Adrenal gland (tissue), 9 donors: ENCODE measurements at regions not wholly inside any gene's neighbourhood (a gene's known extent, or its start where the extent isn't known, plus 50 kb on each side); places are given as distances from the start of the nearest gene placed in this dataset.

Experiments
- DNase-seq, 7 donors: peaks; one replicate each; pipeline ENCODE4 v3.0.0-alpha.2; 2019 to 2020
- H3K27ac ChIP-seq, 5 donors: fragments of 200-600 bp; sonication (generic) in 4 of 5; 1 replicate in 3 of 5; 2 replicates in 2 of 5; pipeline versions ENCODE4 v1.5.1 to v1.8.0; 2016 to 2020; ENCODE audit warnings: mild to moderate bottlenecking in 1 of 5
- H3K27me3 ChIP-seq: fragments of 200-600 bp; 2 replicates; pipeline ENCODE4 v1.8.0; 2021
- H3K36me3 ChIP-seq, 2 donors: fragments of 200-600 bp; replicated peaks in 1 of 2; 1 replicate in 1 of 2; 2 replicates in 1 of 2; pipeline versions ENCODE4 v1.5.1 to v1.8.0; 2018 to 2022
- H3K4me1 ChIP-seq, 2 donors: fragments of 200-600 bp; replicated peaks in 1 of 2; 1 replicate in 1 of 2; 2 replicates in 1 of 2; pipeline versions ENCODE4 v1.5.1 to v1.8.0; 2018 to 2021
- H3K4me3 ChIP-seq, 4 donors: fragments of 200-600 bp; sonication (generic) in 3 of 4; one replicate each; pipeline ENCODE4 v1.5.1; 2016 to 2018
- H3K9me3 ChIP-seq, 3 donors: fragments of 200-600 bp; sonication (generic) in 1 of 3; replicated peaks in 1 of 3; 1 replicate in 2 of 3; 2 replicates in 1 of 3; pipeline versions ENCODE4 v1.5.1 to v1.8.0; 2016 to 2021
- POLR2A ChIP-seq, 2 donors: fragments of 450-650 bp; IDR thresholded peaks; one replicate each; pipeline ENCODE4 v1.6.1; 2017; ENCODE audit warnings: antibody characterized with exemption in 2 of 2, mild to moderate bottlenecking in 2 of 2, moderate library complexity in 1 of 2
- WGBS, 4 donors: extraction: QIAGEN DNeasy Blood & Tissue Kit in 2 of 4; methylation state at CpG; one replicate each; pipeline versions ENCODE4 v1.1.5 to v1.1.7; 2013 to 2017; 5-methylcytosine and 5-hydroxymethylcytosine counted together
- intact Hi-C, 2 donors: fragments of 100-400 bp; cut with DNase I; formaldehyde crosslinking; loops; one replicate each; pipeline versions ENCODE4 v1.14.1 to v1.15.0; 2022 to 2023
- TF ChIP-seq, protein P1 (sequence below), 6 experiments: fragments of 450-650 bp in 4 of 6; fragments of 200-600 bp in 2 of 6; sonication (generic) in 1 of 6; IDR thresholded peaks; 1 replicate in 5 of 6; 2 replicates in 1 of 6; pipeline versions ENCODE4 v1.5.1 to v1.8.0; 2016 to 2021; ENCODE audit warnings: antibody characterized with exemption in 6 of 6, mild to moderate bottlenecking in 2 of 6, moderate library complexity in 1 of 6
- donor health status: healthy with polysubstance abuse.
- donor health status: Bipolar disorder and iron deficiency.
- donor health status: DM: yes; HTN: yes; CAD: no.
- donor health status: DM: no; HTN: no; CAD: no.
- donor health status: DM: no; HTN: no; CAD: no.

DNA sequence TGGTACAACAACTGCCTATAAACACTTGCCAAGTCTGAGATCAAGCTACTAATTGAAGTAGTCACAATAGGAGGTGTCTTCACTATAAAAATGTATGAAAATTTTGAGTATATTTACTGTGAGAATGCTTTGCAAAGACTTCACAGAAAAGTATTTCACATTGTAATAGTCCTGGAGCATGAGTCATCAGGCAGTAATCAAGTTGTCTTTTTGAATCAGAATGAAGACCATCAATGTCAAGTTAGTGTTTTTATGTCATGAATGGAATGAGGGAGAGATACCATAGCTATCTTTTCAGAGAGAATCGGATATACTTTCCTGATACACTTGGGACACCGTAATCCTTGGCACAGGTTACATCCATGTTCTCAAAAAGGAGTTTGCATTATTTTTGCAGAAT lies 466.9 kb upstream of the ARRDC3 start:
- TF ChIP-seq, protein P1, sequence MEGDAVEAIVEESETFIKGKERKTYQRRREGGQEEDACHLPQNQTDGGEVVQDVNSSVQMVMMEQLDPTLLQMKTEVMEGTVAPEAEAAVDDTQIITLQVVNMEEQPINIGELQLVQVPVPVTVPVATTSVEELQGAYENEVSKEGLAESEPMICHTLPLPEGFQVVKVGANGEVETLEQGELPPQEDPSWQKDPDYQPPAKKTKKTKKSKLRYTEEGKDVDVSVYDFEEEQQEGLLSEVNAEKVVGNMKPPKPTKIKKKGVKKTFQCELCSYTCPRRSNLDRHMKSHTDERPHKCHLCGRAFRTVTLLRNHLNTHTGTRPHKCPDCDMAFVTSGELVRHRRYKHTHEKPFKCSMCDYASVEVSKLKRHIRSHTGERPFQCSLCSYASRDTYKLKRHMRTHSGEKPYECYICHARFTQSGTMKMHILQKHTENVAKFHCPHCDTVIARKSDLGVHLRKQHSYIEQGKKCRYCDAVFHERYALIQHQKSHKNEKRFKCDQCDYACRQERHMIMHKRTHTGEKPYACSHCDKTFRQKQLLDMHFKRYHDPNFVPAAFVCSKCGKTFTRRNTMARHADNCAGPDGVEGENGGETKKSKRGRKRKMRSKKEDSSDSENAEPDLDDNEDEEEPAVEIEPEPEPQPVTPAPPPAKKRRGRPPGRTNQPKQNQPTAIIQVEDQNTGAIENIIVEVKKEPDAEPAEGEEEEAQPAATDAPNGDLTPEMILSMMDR (IDR thresholded peaks at IDR 0.05) = no peak
- no peak overlapping the region for H3K27ac ChIP-seq
- H3K27me3 ChIP-seq = no peaks in the 10 kb centered on the region
- 63 to 84% (median 68%) methylated on average over 2 of the region's 2 CpGs for WGBS, 4 donors
- H3K36me3 ChIP-seq = no peaks in the 10 kb centered on the region
- no peaks in the 10 kb centered on the region for H3K9me3 ChIP-seq
- H3K4me3 ChIP-seq = no peak overlapping the region
- no peak for DNase-seq
- intact Hi-C loops = no loop called here
- no peaks in the 10 kb centered on the region for H3K4me1 ChIP-seq

GRCh38 chr5:91849069-91849468 lies 466.0 kb upstream of the ARRDC3 start:
- intact Hi-C loops = no loop called here
- Histone ChIP-seq H3K4me3 (no peak overlapping the region), H3K9me3 (no peaks in the 10 kb centered on the region), H3K27ac (no peak overlapping the region), H3K4me1 (no peaks in the 10 kb centered on the region), H3K36me3 (no peaks in the 10 kb centered on the region), H3K27me3 (no peaks in the 10 kb centered on the region)
- DNase-seq = no peak
- TF ChIP-seq POLR2A (IDR thresholded peaks at IDR 0.05) = no peak
- TF ChIP-seq, protein P1 (IDR thresholded peaks at IDR 0.05) = no peak
- 58 to 81% (median 72%) methylated on average over 3 of the region's 3 CpGs for WGBS, 4 donors

DNA sequence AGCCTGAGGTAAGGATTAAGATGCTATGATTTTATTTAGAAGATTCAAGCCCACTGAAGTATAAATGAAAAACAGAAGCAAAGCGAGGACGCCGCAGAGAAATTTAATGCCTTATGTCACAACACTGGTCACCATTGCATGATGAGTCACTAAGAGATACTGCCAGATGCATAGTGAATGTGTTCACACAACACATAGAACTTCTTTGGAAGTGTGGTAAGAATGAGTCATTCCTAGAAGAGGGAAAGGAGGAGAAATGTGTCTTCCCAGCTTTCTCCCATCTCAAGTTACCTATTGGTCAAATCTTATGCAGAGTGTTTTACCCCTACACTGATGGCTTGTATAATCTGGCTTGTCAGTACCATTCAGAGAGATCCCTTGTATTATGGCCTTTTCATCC lies 465.3 kb upstream of the ARRDC3 start:
- H3K4me3 ChIP-seq = no peak overlapping the region
- intact Hi-C loops = no loop called here
- no peaks in the 10 kb centered on the region for H3K27me3 ChIP-seq
- H3K4me1 ChIP-seq = no peaks in the 10 kb centered on the region
- no peak overlapping the region for H3K27ac ChIP-seq
- no peaks in the 10 kb centered on the region for H3K36me3 ChIP-seq
- H3K9me3 ChIP-seq = no peaks in the 10 kb centered on the region
- no peak for DNase-seq
- TF ChIP-seq POLR2A (IDR thresholded peaks at IDR 0.05) = no peak
- TF ChIP-seq, protein P1 (IDR thresholded peaks at IDR 0.05) = no peak
- 66 to 85% (median 74%) methylated on average over 3 of the region's 3 CpGs for WGBS, 4 donors

GRCh38 chr5:91841423-91841822 lies 458.3 kb upstream of the ARRDC3 start:
- Histone ChIP-seq H3K27ac (no peak overlapping the region), H3K27me3 (no peaks in the 10 kb centered on the region), H3K4me1 (no peaks in the 10 kb centered on the region), H3K36me3 (no peaks in the 10 kb centered on the region), H3K4me3 (no peak overlapping the region), H3K9me3 (no peaks in the 10 kb centered on the region)
- DNase-seq = no peak
- intact Hi-C loops = no loop called here
- TF ChIP-seq, protein P1 (IDR thresholded peaks at IDR 0.05) = no peak
- no peak for TF ChIP-seq POLR2A (IDR thresholded peaks at IDR 0.05)
